Stomach (tissue), 8 donors: ENCODE measurements at regions not wholly inside any gene's neighbourhood (a gene's known extent, or its start where the extent isn't known, plus 50 kb on each side); places are given as distances from the start of the nearest gene placed in this dataset.

ENCODE experiments used
- DNase-seq, 2 donors: peaks; one replicate each; pipeline versions ENCODE4 v3.0.0 to v3.0.0-alpha.2; 2013 to 2019
- H3K27ac ChIP-seq, 5 donors: fragments of 200-600 bp in 4 of 5; sonication (generic) in 4 of 5; one replicate each; pipeline ENCODE4 v1.5.1; 2013 to 2019; ENCODE audit warnings: mild to moderate bottlenecking in 1 of 5, moderate library complexity in 1 of 5
- H3K27me3 ChIP-seq, 3 donors: fragments of 200-600 bp; sonication (generic); one replicate each; pipeline ENCODE4 v1.5.1; 2017 to 2019; ENCODE audit warnings: mixed run types in 1 of 3
- H3K36me3 ChIP-seq, 4 donors: fragments of 200-600 bp; sonication (generic); 1 replicate in 3 of 4; 2 replicates in 1 of 4; pipeline ENCODE4 v1.5.1; 2016 to 2019
- H3K4me1 ChIP-seq, 4 donors: fragments of 200-600 bp; sonication (generic); one replicate each; pipeline ENCODE4 v1.5.1; 2016 to 2019
- H3K4me3 ChIP-seq, 4 donors: fragments of 200-600 bp; sonication (generic) in 3 of 4; one replicate each; pipeline ENCODE4 v1.5.1; 2016 to 2019; ENCODE audit warnings: mild to moderate bottlenecking in 1 of 4
- H3K9me3 ChIP-seq, 4 donors: fragments of 200-600 bp; sonication (generic); one replicate each; pipeline ENCODE4 v1.5.1; 2016 to 2019
- EP300 ChIP-seq: sonication (generic); formaldehyde crosslinking; IDR thresholded peaks from one replicate; pipeline ENCODE4 v1.6.1; 2017; ENCODE audit warnings: antibody characterized with exemption
- POLR2A ChIP-seq, 4 donors: fragments of 450-650 bp; IDR thresholded peaks; one replicate each; pipeline ENCODE4 v1.6.1; 2016; ENCODE audit warnings: antibody characterized with exemption in 4 of 4, control low read depth in 2 of 4, mild to moderate bottlenecking in 1 of 4, moderate library complexity in 1 of 4
- POLR2AphosphoS5 ChIP-seq, 3 donors: sonication (generic); formaldehyde crosslinking; IDR thresholded peaks; one replicate each; pipeline ENCODE4 v1.6.1; 2016; ENCODE audit warnings: antibody characterized with exemption in 3 of 3
- WGBS, 5 donors: extraction: QIAGEN DNeasy Blood & Tissue Kit in 3 of 5; methylation state at CpG; one replicate each; pipeline versions ENCODE4 v1.1.5 to v1.1.7; 2013 to 2018; 5-methylcytosine and 5-hydroxymethylcytosine counted together
- intact Hi-C: fragments of 100-400 bp; cut with DNase I; formaldehyde crosslinking; loops from one replicate; pipeline ENCODE4 v1.15.1; 2023; ENCODE audit warnings: low total_unique reads
- TF ChIP-seq, protein P1 (sequence below), 7 experiments: fragments of 450-650 bp in 4 of 7; fragments of 200-600 bp in 3 of 7; sonication (generic) in 3 of 7; IDR thresholded peaks; one replicate each; pipeline ENCODE4 v1.5.1; 2016 to 2019; ENCODE audit warnings: antibody characterized with exemption in 7 of 7, control low read depth in 2 of 7, mild to moderate bottlenecking in 1 of 7
- donor health status: healthy with polysubstance abuse.
- donor health status: Bipolar disorder and iron deficiency.
- donor health status: healthy.

DNA sequence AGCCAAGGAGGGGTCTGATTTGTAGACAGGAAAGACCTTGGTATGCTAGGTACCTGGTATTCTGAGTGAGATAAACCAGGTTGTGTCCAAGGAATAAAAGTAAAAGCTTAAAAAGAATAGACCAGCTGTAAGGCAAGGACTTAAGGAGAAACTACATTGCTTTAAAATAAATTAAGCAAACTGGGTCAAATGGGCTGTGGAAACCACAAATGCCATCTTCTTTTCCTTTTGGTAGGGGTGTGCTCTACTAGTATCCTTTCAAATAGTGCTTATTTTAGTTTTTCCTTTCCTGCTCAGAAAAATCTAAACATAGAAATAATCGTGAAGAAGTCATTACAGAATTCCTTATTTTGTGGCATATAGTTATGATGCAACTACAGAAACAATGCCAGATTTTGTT is 138.6 kb upstream of the KLF12 start:
- H3K9me3 ChIP-seq: peaks cover 0 to 13% (median 4%) of the 10 kb centered on the region in 4 donors

DNA sequence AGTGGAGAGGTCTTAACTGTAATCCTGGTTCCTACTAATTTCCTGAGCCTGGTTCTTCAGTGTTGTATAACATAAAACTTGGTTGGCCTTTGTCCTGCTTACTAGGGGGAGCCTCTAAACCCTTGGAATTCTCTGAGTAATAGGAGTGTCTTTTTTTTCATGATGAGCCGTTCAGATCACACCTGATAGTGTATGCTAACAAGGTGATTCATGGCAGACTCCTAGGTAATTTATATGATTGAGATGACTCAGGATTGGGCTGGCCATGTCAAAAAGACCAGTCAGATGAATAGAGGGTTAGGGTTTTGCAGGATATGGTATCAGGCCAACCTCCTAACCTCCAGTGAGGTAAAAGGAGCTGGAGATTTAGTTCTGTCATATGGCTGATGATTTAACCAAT is 135.8 kb upstream of the KLF12 start:
- no peaks in the 10 kb centered on the region for H3K4me1 ChIP-seq
- H3K27me3 ChIP-seq: no peaks in the 10 kb centered on the region
- no peaks in the 10 kb centered on the region for H3K36me3 ChIP-seq
- TF ChIP-seq EP300: no peak
- TF ChIP-seq, protein P1, sequence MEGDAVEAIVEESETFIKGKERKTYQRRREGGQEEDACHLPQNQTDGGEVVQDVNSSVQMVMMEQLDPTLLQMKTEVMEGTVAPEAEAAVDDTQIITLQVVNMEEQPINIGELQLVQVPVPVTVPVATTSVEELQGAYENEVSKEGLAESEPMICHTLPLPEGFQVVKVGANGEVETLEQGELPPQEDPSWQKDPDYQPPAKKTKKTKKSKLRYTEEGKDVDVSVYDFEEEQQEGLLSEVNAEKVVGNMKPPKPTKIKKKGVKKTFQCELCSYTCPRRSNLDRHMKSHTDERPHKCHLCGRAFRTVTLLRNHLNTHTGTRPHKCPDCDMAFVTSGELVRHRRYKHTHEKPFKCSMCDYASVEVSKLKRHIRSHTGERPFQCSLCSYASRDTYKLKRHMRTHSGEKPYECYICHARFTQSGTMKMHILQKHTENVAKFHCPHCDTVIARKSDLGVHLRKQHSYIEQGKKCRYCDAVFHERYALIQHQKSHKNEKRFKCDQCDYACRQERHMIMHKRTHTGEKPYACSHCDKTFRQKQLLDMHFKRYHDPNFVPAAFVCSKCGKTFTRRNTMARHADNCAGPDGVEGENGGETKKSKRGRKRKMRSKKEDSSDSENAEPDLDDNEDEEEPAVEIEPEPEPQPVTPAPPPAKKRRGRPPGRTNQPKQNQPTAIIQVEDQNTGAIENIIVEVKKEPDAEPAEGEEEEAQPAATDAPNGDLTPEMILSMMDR (IDR thresholded peaks at IDR 0.05): no peak
- TF ChIP-seq POLR2AphosphoS5 (IDR thresholded peaks at IDR 0.05): no peak
- TF ChIP-seq POLR2A (IDR thresholded peaks at IDR 0.05): no peak
- no peak overlapping the region for H3K27ac ChIP-seq
- DNase-seq: no peak
- peaks cover 0 to 19% (median 8%) of the 10 kb centered on the region in 4 donors for H3K9me3 ChIP-seq
- intact Hi-C loops: loop anchor here (10.0 kb wide), 1 partner anchor 125 kb away; no protein-coding TSS in a partner anchor
- H3K4me3 ChIP-seq: no peak overlapping the region
- WGBS, 5 donors: 0 to 73% (median 27%) methylated on average over 1 of the region's 1 CpG

More for the DNA sequence above, 138.6 kb upstream of the KLF12 start:
- Histone ChIP-seq H3K27ac (no peak overlapping the region), H3K27me3 (no peaks in the 10 kb centered on the region), H3K36me3 (no peaks in the 10 kb centered on the region), H3K4me3 (no peak overlapping the region), H3K4me1 (no peaks in the 10 kb centered on the region)
- TF ChIP-seq, protein P1 (IDR thresholded peaks at IDR 0.05): no peak
- TF ChIP-seq POLR2AphosphoS5 (IDR thresholded peaks at IDR 0.05): no peak
- TF ChIP-seq POLR2A (IDR thresholded peaks at IDR 0.05): no peak
- TF ChIP-seq EP300: no peak
- WGBS, 5 donors: 50 to 74% (median 57%) methylated on average over 1 of the region's 1 CpG
- intact Hi-C loops: loop anchor here (10.0 kb wide), 1 partner anchor 128 kb away; no protein-coding TSS in a partner anchor
- DNase-seq: no peak

DNA sequence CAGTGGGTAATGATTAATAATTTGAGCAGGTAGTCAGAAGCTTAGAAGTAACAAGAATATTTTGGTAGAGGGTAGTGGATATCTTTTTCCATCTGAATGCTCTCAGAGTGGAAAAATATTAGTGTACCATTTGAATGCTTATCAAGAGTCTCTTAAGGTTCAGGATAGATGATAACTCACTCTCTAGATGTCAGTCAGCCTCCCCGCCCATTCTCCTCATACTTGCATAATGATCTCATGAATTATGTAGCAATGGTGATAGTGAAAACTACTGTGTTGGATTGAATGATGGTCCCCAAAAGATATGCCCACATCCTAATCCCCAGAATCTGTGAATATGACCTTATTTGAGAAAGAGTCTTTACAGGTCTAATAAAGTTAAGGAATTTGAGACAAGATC is 132.7 kb upstream of the KLF12 start:
- WGBS, 5 donors: 81 to 96% (median 90%) methylated on average over 1 of the region's 1 CpG
- no peaks in the 10 kb centered on the region for H3K27me3 ChIP-seq
- no peak for DNase-seq
- no peak for TF ChIP-seq EP300
- TF ChIP-seq, protein P1 (IDR thresholded peaks at IDR 0.05): no peak
- no peak for TF ChIP-seq POLR2A (IDR thresholded peaks at IDR 0.05)
- no peak for TF ChIP-seq POLR2AphosphoS5 (IDR thresholded peaks at IDR 0.05)
- intact Hi-C loops: no loop called here
- H3K9me3 ChIP-seq: peaks cover 0 to 28% (median 18%) of the 10 kb centered on the region in 4 donors
- H3K4me3 ChIP-seq: no peak overlapping the region
- no peak overlapping the region for H3K27ac ChIP-seq
- H3K36me3 ChIP-seq: no peaks in the 10 kb centered on the region
- no peaks in the 10 kb centered on the region for H3K4me1 ChIP-seq

DNA sequence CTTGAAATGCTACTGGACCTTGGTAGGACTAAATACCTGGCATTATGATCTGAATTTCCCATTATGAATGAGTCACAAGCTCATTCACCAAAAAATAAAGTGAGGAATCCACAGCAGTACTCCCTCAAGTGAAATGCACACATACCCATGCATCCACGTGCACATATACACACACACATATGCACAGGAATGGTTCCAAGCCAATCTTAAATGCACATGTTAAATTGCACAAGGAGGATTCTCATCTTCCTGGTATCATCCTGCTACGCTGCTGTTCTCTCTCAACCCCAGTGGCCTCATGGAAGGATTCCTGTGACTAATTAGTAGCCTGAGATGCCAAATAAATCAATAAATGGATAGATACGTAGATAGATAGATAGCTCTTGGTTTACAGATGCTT is 132.1 kb upstream of the KLF12 start:
- no peak for DNase-seq
- intact Hi-C loops: no loop called here
- no peaks in the 10 kb centered on the region for H3K36me3 ChIP-seq
- H3K27me3 ChIP-seq: no peaks in the 10 kb centered on the region
- TF ChIP-seq, protein P1 (IDR thresholded peaks at IDR 0.05): no peak
- TF ChIP-seq EP300 (no peak), POLR2AphosphoS5 (IDR thresholded peaks at IDR 0.05) (no peak), POLR2A (IDR thresholded peaks at IDR 0.05) (no peak)
- H3K4me1 ChIP-seq: no peaks in the 10 kb centered on the region
- no peak overlapping the region for H3K4me3 ChIP-seq
- WGBS, 5 donors: 75 to 91% (median 82%) methylated on average over 3 of the region's 3 CpGs
- no peak overlapping the region for H3K27ac ChIP-seq
- peaks cover 0 to 24% (median 15%) of the 10 kb centered on the region in 4 donors for H3K9me3 ChIP-seq
